Body of pancreas (tissue), 4 donors: ENCODE measurements at regions not wholly inside any gene's neighbourhood (a gene's known extent, or its start where the extent isn't known, plus 50 kb on each side); places are given as distances from the start of the nearest gene placed in this dataset.

ENCODE experiments used
- ATAC-seq: fragments of 150-250 bp; one replicate; pipeline ENCODE4 v1.9.1; 2016
- DNase-seq, 4 donors: peaks; one replicate each; pipeline ENCODE4 v3.0.0-alpha.2; 2019
- H3K27ac ChIP-seq, 4 donors: fragments of 200-600 bp; sonication (generic); 1 replicate in 3 of 4; 2 replicates in 1 of 4; pipeline versions ENCODE4 v1.5.1 to v1.6.1; 2016 to 2019; ENCODE audit warnings: mild to moderate bottlenecking in 1 of 4, mixed read lengths in 1 of 4, moderate library complexity in 1 of 4
- H3K27me3 ChIP-seq, 2 donors: fragments of 200-600 bp; sonication (generic); one replicate each; pipeline ENCODE4 v1.6.0; 2016; ENCODE audit warnings: mild to moderate bottlenecking in 1 of 2
- H3K36me3 ChIP-seq, 2 donors: fragments of 200-600 bp; sonication (generic); replicated peaks in 1 of 2; 2 replicates each; pipeline ENCODE4 v1.5.1; 2016; ENCODE audit warnings: low read depth in 2 of 2; ENCODE audit not compliant: insufficient read depth in 1 of 2
- H3K4me1 ChIP-seq: fragments of 200-600 bp; sonication (generic); one replicate; pipeline ENCODE4 v1.6.0; 2016
- H3K4me3 ChIP-seq, 2 donors: fragments of 200-600 bp; sonication (generic); 1 replicate in 1 of 2; 2 replicates in 1 of 2; pipeline ENCODE4 v1.5.1; 2016 to 2019
- H3K9me3 ChIP-seq, 3 donors: fragments of 200-600 bp; sonication (generic); 1 replicate in 2 of 3; 2 replicates in 1 of 3; pipeline ENCODE4 v1.5.1; 2016
- POLR2A ChIP-seq, 3 donors: fragments of 450-650 bp; IDR thresholded peaks; one replicate each; pipeline ENCODE4 v1.6.1; 2016; ENCODE audit warnings: antibody characterized with exemption in 3 of 3, mild to moderate bottlenecking in 2 of 3
- WGBS, 2 donors: methylation state at CpG; one replicate each; pipeline ENCODE4 v1.1.5; 2017; 5-methylcytosine and 5-hydroxymethylcytosine counted together
- intact Hi-C: fragments of 100-400 bp; cut with DNase I; formaldehyde crosslinking; loops from one replicate; pipeline ENCODE4 v1.15.1; 2023
- TF ChIP-seq, protein P1 (sequence below), 7 experiments: fragments of 450-650 bp in 4 of 7; fragments of 200-600 bp in 3 of 7; sonication (generic) in 3 of 7; IDR thresholded peaks; one replicate each; pipeline ENCODE4 v1.5.1; 2016 to 2019; ENCODE audit warnings: antibody characterized with exemption in 7 of 7

- no peak for ATAC-seq
- H3K4me1 ChIP-seq, result no peaks in the 10 kb centered on the region
- DNase-seq, result no peak
- no peak for TF ChIP-seq POLR2A (IDR thresholded peaks at IDR 0.05)
- TF ChIP-seq, protein P1, sequence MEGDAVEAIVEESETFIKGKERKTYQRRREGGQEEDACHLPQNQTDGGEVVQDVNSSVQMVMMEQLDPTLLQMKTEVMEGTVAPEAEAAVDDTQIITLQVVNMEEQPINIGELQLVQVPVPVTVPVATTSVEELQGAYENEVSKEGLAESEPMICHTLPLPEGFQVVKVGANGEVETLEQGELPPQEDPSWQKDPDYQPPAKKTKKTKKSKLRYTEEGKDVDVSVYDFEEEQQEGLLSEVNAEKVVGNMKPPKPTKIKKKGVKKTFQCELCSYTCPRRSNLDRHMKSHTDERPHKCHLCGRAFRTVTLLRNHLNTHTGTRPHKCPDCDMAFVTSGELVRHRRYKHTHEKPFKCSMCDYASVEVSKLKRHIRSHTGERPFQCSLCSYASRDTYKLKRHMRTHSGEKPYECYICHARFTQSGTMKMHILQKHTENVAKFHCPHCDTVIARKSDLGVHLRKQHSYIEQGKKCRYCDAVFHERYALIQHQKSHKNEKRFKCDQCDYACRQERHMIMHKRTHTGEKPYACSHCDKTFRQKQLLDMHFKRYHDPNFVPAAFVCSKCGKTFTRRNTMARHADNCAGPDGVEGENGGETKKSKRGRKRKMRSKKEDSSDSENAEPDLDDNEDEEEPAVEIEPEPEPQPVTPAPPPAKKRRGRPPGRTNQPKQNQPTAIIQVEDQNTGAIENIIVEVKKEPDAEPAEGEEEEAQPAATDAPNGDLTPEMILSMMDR (IDR thresholded peaks at IDR 0.05), result no peak
- H3K9me3 ChIP-seq, result no peaks in the 10 kb centered on the region
- intact Hi-C loops, result no loop called here
- H3K4me3 ChIP-seq, result no peak overlapping the region
- no peaks in the 10 kb centered on the region for H3K36me3 ChIP-seq
- H3K27me3 ChIP-seq, result no peaks in the 10 kb centered on the region
- no peak overlapping the region for H3K27ac ChIP-seq
Observed at GRCh38 chr5:130799015-130799414, 366.0 kb downstream of the HINT1 start.

GRCh38 chr5:130797303-130797702 lies 367.8 kb downstream of the HINT1 start:
- Histone ChIP-seq H3K27me3 (no peaks in the 10 kb centered on the region), H3K27ac (no peak overlapping the region), H3K4me1 (no peaks in the 10 kb centered on the region), H3K4me3 (no peak overlapping the region), H3K9me3 (no peaks in the 10 kb centered on the region), H3K36me3 (no peaks in the 10 kb centered on the region)
- no peak for TF ChIP-seq POLR2A (IDR thresholded peaks at IDR 0.05)
- TF ChIP-seq, protein P1 (IDR thresholded peaks at IDR 0.05), result no peak
- intact Hi-C loops, result no loop called here
- ATAC-seq (no peak), DNase-seq (no peak)
- WGBS, 2 donors, result 43 to 62% methylated on average over 3 of the region's 3 CpGs

GRCh38 chr5:130796902-130797301 lies 368.2 kb downstream of the HINT1 start:
- Histone ChIP-seq H3K27ac (no peak overlapping the region), H3K36me3 (no peaks in the 10 kb centered on the region), H3K4me3 (no peak overlapping the region), H3K4me1 (no peaks in the 10 kb centered on the region), H3K9me3 (no peaks in the 10 kb centered on the region), H3K27me3 (no peaks in the 10 kb centered on the region)
- intact Hi-C loops, result no loop called here
- TF ChIP-seq POLR2A (IDR thresholded peaks at IDR 0.05), result no peak
- TF ChIP-seq, protein P1 (IDR thresholded peaks at IDR 0.05), result no peak
- DNase-seq, result no peak
- no peak for ATAC-seq
- WGBS, 2 donors, result 42 to 46% methylated on average over 2 of the region's 2 CpGs

- ATAC-seq, result no peak
- intact Hi-C loops, result no loop called here
- no peak for DNase-seq
- H3K27ac ChIP-seq, result no peak overlapping the region
- no peaks in the 10 kb centered on the region for H3K36me3 ChIP-seq
- no peaks in the 10 kb centered on the region for H3K9me3 ChIP-seq
- whole genome bisulfite sequencing, 2 donors, result 30 to 39% methylated on average over 2 of the region's 2 CpGs
- H3K27me3 ChIP-seq, result no peaks in the 10 kb centered on the region
- TF ChIP-seq POLR2A (IDR thresholded peaks at IDR 0.05), result no peak
- TF ChIP-seq, protein P1 (IDR thresholded peaks at IDR 0.05), result no peak
- no peak overlapping the region for H3K4me3 ChIP-seq
- H3K4me1 ChIP-seq, result no peaks in the 10 kb centered on the region
Observed at GRCh38 chr5:130796032-130796431, 369.0 kb downstream of the HINT1 start.

DNA sequence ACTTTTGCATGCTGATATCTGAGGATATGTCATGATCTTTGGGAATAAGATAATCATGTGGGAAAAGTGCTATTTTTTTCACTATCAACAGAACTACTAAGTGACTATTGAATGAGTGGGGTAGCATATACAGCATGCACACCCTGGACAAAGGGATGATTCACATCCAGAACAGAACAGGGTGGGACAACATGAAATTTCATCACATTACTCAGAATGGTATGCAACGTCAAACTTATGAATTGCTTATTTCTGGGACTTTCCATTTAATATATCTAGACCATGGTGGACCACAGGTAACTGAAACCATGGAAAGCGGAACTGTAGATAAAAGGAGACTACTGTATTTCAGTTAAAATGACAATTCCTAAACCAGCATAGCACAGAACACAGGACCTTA lies 370.0 kb downstream of the HINT1 start:
- DNase-seq (no peak), ATAC-seq (no peak)
- 71 to 72% methylated on average over 2 of the region's 2 CpGs for WGBS, 2 donors
- Histone ChIP-seq H3K4me3 (no peak overlapping the region), H3K4me1 (no peaks in the 10 kb centered on the region), H3K27me3 (no peaks in the 10 kb centered on the region), H3K27ac (no peak overlapping the region), H3K36me3 (no peaks in the 10 kb centered on the region), H3K9me3 (no peaks in the 10 kb centered on the region)
- TF ChIP-seq, protein P1 (IDR thresholded peaks at IDR 0.05), result no peak
- no peak for TF ChIP-seq POLR2A (IDR thresholded peaks at IDR 0.05)
- intact Hi-C loops, result no loop called here
